Hepatocyte (in vitro differentiated cells): ENCODE measurements at regions not wholly inside any gene's neighbourhood (a gene's known extent, or its start where the extent isn't known, plus 50 kb on each side); places are given as distances from the start of the nearest gene placed in this dataset.
A peak's percentile ranks its signal among the peaks of the same experiment; 100 is the strongest.

Experiments
- DNase-seq: peaks from one replicate; pipeline ENCODE4 v3.0.0-alpha.2; 2016; ENCODE audit warnings: low spot score
- H2AFZ ChIP-seq: fragments of 200-600 bp; sonication (generic); 2 replicates; pipeline ENCODE4 v1.6.0; 2016; ENCODE audit warnings: antibody characterized with exemption, mild to moderate bottlenecking
- H3K27ac ChIP-seq: fragments of 200-600 bp; sonication (generic); 2 replicates; pipeline ENCODE4 v1.5.1; 2016; ENCODE audit warnings: mild to moderate bottlenecking
- H3K27me3 ChIP-seq: fragments of 200-600 bp; sonication (generic); 2 replicates; pipeline ENCODE4 v1.6.1; 2016
- H3K36me3 ChIP-seq: fragments of 200-600 bp; sonication (generic); replicated peaks from 2 replicates; pipeline ENCODE4 v1.5.1; 2016; ENCODE audit warnings: low read depth; ENCODE audit not compliant: insufficient read depth
- H3K4me1 ChIP-seq: fragments of 200-600 bp; sonication (generic); 2 replicates; pipeline ENCODE4 v1.5.1; 2016; ENCODE audit warnings: mild to moderate bottlenecking, moderate library complexity; ENCODE audit not compliant: insufficient read depth
- H3K4me2 ChIP-seq: fragments of 200-600 bp; sonication (generic); 2 replicates; pipeline ENCODE4 v1.6.0; 2016
- H3K4me3 ChIP-seq: fragments of 200-600 bp; sonication (generic); 2 replicates; pipeline ENCODE4 v1.5.1; 2016; ENCODE audit warnings: mild to moderate bottlenecking
- H3K79me2 ChIP-seq: fragments of 200-600 bp; sonication (generic); 2 replicates; pipeline ENCODE4 v1.6.0; 2017; ENCODE audit warnings: mild to moderate bottlenecking
- H3K9me2 ChIP-seq: fragments of 200-600 bp; sonication (generic); replicated peaks from 2 replicates; pipeline ENCODE4 v1.6.0; 2017; ENCODE audit warnings: mild to moderate bottlenecking; ENCODE audit not compliant: insufficient read depth
- H3K9me3 ChIP-seq: fragments of 200-600 bp; sonication (generic); 2 replicates; pipeline ENCODE4 v1.5.1; 2016; ENCODE audit warnings: low read depth, mild to moderate bottlenecking
- H4K20me1 ChIP-seq: fragments of 200-600 bp; sonication (generic); 2 replicates; pipeline ENCODE4 v1.6.0; 2016; ENCODE audit warnings: mild to moderate bottlenecking; ENCODE audit not compliant: insufficient read depth, poor library complexity, severe bottlenecking
- EZH2 ChIP-seq: fragments of 200-600 bp; sonication (generic); IDR thresholded peaks from 2 replicates; pipeline ENCODE4 v1.6.1; 2016; ENCODE audit warnings: antibody characterized with exemption, mild to moderate bottlenecking, borderline replicate concordance
- EZH2phosphoT487 ChIP-seq: fragments of 200-600 bp; sonication (generic); IDR thresholded peaks from one replicate; pipeline ENCODE4 v1.6.1; 2018; ENCODE audit warnings: antibody characterized with exemption, mild to moderate bottlenecking, low read depth, moderate library complexity; ENCODE audit not compliant: unreplicated experiment, severe bottlenecking
- WGBS: methylation state at CpG from one replicate; pipeline ENCODE4 v1.1.6; 2016; ENCODE audit warnings: low lambda C conversion rate; ENCODE audit errors: missing lambda C conversion rate; 5-methylcytosine and 5-hydroxymethylcytosine counted together
- TF ChIP-seq, protein P1 (sequence below): fragments of 200-600 bp; sonication (generic); IDR thresholded peaks from 2 replicates; pipeline ENCODE4 v1.5.1; 2016; ENCODE audit warnings: antibody characterized with exemption, mild to moderate bottlenecking; ENCODE audit not compliant: poor library complexity

DNA sequence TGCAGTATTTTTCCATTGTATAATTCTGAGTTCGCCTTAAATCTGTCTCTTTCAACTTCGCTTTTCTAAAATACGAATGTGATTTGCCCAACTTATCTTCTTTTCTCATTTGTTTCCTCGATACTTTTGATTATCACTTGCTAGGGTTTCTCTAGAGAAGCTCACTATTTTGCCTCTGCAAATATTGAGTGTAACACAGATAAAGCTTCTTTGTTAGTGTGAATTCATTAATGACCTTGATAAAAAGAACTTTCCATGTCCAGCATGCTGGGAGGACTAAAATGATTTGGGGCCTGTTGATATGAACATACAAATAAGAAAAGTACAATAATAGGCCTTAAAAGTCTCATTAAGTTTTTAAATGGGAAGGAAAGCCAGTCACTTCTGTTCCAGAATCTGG lies 303.3 kb downstream of the MAP2K6 start:
- TF ChIP-seq, protein P1, sequence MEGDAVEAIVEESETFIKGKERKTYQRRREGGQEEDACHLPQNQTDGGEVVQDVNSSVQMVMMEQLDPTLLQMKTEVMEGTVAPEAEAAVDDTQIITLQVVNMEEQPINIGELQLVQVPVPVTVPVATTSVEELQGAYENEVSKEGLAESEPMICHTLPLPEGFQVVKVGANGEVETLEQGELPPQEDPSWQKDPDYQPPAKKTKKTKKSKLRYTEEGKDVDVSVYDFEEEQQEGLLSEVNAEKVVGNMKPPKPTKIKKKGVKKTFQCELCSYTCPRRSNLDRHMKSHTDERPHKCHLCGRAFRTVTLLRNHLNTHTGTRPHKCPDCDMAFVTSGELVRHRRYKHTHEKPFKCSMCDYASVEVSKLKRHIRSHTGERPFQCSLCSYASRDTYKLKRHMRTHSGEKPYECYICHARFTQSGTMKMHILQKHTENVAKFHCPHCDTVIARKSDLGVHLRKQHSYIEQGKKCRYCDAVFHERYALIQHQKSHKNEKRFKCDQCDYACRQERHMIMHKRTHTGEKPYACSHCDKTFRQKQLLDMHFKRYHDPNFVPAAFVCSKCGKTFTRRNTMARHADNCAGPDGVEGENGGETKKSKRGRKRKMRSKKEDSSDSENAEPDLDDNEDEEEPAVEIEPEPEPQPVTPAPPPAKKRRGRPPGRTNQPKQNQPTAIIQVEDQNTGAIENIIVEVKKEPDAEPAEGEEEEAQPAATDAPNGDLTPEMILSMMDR: no peak
- TF ChIP-seq EZH2 (no peak), EZH2phosphoT487 (no peak)
- no peak for DNase-seq
- Histone ChIP-seq H3K4me1 (peaks cover 13% of the 10 kb centered on the region), H2AFZ (peak overlapping the region; percentile 3), H3K4me3 (no peak overlapping the region), H4K20me1 (no peaks in the 10 kb centered on the region), H3K4me2 (no peak overlapping the region), H3K9me3 (no peaks in the 10 kb centered on the region), H3K36me3 (no peaks in the 10 kb centered on the region), H3K27me3 (no peaks in the 10 kb centered on the region), H3K9me2 (no peaks in the 10 kb centered on the region), H3K79me2 (no peaks in the 10 kb centered on the region), H3K27ac (peak overlapping the region; percentile 26)
- 70% methylated on average over 4 of the region's 4 CpGs for WGBS

DNA sequence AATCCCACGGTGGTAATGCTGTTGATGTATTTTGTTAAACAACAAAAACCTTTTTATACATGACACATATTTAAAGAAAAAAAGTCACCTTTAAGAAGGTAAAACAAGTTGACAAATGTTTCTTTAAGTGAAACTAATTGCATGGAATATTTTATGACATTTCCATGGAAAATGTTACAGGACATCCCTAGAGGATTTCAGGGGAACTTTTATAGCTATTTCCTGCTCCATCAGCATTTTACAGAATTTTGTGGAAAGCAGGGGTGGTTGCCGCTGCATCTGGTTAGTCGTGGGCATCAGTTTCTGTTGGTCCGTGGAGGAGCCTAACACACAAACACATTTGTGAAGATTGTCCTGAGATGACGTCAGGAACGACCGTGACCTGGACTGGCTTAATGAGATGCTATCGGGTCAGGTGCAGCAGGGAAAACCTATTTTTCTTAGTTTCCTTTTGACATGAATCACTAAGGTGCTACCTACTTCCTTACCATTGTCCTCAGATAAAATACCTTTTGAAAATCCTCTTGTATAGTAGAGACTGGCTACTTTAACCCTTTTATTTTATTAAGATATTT lies 305.1 kb downstream of the MAP2K6 start:
- Histone ChIP-seq H3K27ac (no peak overlapping the region), H4K20me1 (no peaks in the 10 kb centered on the region), H3K27me3 (no peaks in the 10 kb centered on the region), H3K36me3 (no peaks in the 10 kb centered on the region), H3K79me2 (no peaks in the 10 kb centered on the region), H3K9me3 (no peaks in the 10 kb centered on the region), H3K4me2 (no peak overlapping the region), H3K4me3 (no peak overlapping the region), H2AFZ (no peak overlapping the region), H3K9me2 (no peaks in the 10 kb centered on the region), H3K4me1 (peaks cover 8% of the 10 kb centered on the region)
- DNase-seq: no peak
- WGBS: 75% methylated on average over 8 of the region's 8 CpGs
- TF ChIP-seq EZH2phosphoT487: no peak
- TF ChIP-seq EZH2: no peak
- TF ChIP-seq, protein P1: no peak

DNA sequence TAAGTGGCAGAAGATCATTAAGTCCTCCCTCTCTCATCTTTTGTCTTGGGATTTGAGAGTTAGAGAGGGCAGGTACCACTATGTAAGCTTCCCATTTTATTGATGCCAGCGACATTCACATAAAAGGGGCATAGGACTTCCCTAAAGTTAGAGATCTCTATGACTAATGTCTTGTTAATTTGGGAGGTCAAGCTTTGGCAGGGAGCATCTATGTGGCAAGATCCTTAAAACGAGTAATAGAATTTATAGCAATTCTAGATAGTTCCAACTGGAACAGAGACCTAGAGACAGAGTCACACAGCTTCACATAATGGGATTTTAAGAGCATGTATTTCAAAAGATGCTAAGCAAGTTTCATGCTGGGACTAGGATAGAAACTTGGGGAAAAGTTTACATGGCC lies 308.0 kb downstream of the MAP2K6 start:
- no peak for DNase-seq
- Histone ChIP-seq H3K4me1 (no peaks in the 10 kb centered on the region), H3K4me3 (no peak overlapping the region), H3K27me3 (no peaks in the 10 kb centered on the region), H4K20me1 (no peaks in the 10 kb centered on the region), H3K9me3 (no peaks in the 10 kb centered on the region), H3K36me3 (no peaks in the 10 kb centered on the region), H3K9me2 (no peaks in the 10 kb centered on the region), H2AFZ (no peak overlapping the region), H3K4me2 (no peak overlapping the region), H3K27ac (no peak overlapping the region), H3K79me2 (no peaks in the 10 kb centered on the region)
- TF ChIP-seq EZH2 (no peak), EZH2phosphoT487 (no peak)
- TF ChIP-seq, protein P1: no peak
- 85% methylated on average over 2 of the region's 2 CpGs for WGBS

DNA sequence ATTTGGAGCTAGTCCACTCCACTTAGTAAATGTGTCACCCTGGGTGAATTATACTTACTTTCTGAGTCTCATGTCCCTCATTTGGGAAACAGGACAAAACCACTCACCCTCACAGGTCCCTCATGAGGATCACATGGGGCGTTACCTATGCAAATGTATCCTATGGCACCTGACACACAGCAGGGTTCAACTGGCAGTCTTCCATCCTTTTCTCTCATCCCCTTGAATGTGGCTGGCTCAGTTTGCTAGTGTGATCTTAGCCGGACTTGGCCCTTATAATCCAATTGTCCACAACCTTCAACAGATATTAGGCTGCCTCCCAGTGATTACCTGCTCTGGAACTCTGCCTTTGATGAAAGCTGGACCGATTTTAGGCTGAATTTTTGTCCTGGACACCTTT lies 308.8 kb downstream of the MAP2K6 start:
- WGBS: 89% methylated on average over 3 of the region's 3 CpGs

More for the DNA sequence above, 308.8 kb downstream of the MAP2K6 start:
- Histone ChIP-seq H3K9me3 (no peaks in the 10 kb centered on the region), H3K4me2 (no peak overlapping the region), H3K9me2 (no peaks in the 10 kb centered on the region), H3K27me3 (no peaks in the 10 kb centered on the region), H4K20me1 (no peaks in the 10 kb centered on the region), H3K36me3 (no peaks in the 10 kb centered on the region), H3K27ac (no peak overlapping the region), H3K4me1 (no peaks in the 10 kb centered on the region), H3K79me2 (no peaks in the 10 kb centered on the region), H2AFZ (no peak overlapping the region), H3K4me3 (no peak overlapping the region)
- no peak for DNase-seq
- TF ChIP-seq EZH2phosphoT487 (no peak), EZH2 (no peak)
- TF ChIP-seq, protein P1: no peak
